AG09319 (cell line): ENCODE measurements at regions not wholly inside any gene's neighbourhood (a gene's known extent, or its start where the extent isn't known, plus 50 kb on each side); places are given as distances from the start of the nearest gene placed in this dataset.

Experiments used
- DNase-seq: peaks from one replicate; pipeline ENCODE4 v3.0.0-alpha.2; 2010; ENCODE audit warnings: low read depth; ENCODE audit errors: extremely low read depth
- TF ChIP-seq, protein P1 (sequence below): IDR thresholded peaks from 2 replicates; pipeline ENCODE4 v1.5.1; 2011; ENCODE audit warnings: low read depth, mild to moderate bottlenecking, inconsistent platforms, low read length, moderate library complexity

DNA sequence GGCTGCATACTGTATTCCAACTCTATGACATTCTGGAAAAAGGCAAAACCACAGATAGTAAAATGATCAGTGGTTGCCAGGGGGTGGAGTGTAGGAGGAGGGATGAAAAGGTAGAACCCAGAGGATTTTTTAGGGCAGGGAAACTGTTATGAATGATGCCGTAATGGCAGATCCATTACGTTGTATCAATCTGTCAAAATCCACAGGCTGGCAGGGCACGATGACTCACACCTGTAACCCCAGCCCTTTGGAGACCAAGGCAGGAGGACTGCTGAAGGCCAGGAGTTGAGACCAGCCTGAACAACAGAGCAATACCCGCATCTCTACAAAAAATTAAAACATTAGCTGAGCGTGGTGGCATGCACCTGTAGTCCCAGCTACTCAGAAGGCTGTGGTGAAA, 91.8 kb downstream of the RMI2 start:
- TF ChIP-seq, protein P1, sequence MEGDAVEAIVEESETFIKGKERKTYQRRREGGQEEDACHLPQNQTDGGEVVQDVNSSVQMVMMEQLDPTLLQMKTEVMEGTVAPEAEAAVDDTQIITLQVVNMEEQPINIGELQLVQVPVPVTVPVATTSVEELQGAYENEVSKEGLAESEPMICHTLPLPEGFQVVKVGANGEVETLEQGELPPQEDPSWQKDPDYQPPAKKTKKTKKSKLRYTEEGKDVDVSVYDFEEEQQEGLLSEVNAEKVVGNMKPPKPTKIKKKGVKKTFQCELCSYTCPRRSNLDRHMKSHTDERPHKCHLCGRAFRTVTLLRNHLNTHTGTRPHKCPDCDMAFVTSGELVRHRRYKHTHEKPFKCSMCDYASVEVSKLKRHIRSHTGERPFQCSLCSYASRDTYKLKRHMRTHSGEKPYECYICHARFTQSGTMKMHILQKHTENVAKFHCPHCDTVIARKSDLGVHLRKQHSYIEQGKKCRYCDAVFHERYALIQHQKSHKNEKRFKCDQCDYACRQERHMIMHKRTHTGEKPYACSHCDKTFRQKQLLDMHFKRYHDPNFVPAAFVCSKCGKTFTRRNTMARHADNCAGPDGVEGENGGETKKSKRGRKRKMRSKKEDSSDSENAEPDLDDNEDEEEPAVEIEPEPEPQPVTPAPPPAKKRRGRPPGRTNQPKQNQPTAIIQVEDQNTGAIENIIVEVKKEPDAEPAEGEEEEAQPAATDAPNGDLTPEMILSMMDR = no peak
- no peak for DNase-seq

DNA sequence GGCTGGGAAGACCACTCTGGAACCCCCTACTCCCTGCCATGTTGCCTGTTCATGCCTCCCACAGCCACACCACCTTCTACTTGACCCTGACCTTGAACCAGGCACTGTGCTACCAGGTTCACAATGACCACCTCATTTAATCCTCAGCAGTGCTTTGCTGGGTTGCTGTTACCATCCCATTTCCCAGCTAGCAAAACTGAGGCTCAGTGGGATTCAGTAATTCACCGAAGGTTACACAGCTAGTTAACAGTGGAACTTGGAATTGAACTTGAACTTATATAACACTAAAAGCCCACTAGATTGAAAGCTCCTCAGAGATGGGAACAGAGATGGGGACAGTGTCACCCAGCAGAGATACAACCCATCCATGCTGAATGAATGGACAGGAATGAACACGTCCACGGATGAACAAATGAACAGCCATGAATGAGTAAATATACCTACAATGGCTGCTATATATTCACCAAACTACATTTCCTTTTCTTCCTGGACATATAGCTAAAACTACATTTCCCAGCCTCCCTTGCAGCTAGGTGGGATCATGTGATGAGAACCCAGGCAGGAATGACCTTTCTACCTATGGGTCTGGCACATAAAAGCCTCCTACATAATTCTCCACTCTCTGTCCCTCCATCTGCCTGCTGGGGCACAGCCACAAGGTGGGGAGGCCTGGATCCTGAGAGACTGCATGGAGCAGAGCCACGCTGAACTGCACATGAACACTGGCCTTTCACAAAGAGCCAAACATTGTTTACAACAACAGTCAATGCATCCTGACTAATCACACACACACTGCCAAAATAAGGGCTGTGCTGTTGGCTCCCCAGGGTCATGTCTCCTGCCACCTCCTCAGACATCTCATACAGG, 94.8 kb downstream of the RMI2 start:
- TF ChIP-seq, protein P1 = no peak
- DNase-seq = no peak

DNA sequence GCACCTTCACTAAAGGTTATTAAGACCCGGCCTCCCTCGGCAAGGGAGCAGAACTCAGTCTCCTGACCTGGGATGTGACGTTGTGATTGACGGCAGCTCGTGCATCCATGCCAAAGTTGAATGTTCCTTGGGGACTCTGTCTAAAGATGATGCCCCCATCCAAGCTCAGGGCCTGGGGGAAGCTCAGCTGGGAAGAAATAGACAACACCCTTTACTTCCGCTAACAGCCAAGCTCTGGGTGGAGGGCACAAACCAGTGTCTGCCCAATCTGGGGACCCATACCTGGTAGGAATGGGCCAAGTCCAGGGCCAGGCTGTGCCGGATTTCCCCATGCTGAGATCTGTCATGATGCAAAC, 95.4 kb downstream of the RMI2 start:
- no peak for DNase-seq
- TF ChIP-seq, protein P1 = no peak

DNA sequence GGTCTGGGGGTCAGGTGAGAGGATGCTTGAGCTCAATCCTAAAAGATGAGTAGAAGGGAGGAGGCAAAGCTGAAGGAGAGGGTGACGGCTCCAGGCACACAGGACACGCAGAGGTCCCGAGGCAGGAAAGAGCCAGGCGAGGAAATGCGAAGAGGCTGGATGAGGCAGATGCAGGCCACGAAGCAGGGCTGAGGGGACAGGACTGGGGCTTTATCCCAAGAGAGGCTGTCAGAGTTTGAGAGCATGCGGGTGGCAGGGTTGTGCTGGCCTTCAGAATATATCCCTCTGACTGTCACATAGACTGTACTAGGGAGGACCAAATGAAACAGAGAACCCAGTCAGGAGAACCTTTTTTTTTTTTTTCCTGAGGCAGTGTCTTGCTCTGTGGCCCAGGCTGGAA, 100.2 kb downstream of the RMI2 start:
- no peak for DNase-seq
- TF ChIP-seq, protein P1 = no peak

DNA sequence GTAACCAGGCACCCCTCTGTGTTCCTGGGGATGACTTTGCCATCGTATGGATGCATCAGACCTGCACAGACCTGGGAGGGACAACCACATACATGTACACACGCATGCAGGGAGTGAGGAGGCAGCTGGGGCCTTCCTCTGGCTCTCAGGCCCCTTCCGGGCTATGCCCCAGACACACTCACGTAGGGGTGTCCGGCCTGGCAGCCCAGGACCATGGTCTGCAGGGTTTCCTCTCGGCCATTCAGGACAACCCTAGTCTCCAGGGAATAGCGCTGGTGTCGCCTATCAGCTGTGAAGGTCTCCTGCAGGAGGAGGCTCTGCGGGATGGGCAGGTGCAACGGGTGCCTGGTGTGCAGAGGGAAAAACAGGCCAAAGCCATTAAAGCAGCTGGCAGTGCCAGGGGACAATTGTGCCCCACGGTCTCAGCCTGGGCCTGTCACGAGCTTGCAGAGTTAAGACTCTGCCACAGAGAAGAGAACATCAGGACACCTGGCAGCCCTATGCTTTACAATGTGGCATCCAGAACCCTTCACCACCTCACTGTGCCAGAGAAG, 101.4 kb downstream of the RMI2 start:
- no peak for DNase-seq
- TF ChIP-seq, protein P1 = no peak

DNA sequence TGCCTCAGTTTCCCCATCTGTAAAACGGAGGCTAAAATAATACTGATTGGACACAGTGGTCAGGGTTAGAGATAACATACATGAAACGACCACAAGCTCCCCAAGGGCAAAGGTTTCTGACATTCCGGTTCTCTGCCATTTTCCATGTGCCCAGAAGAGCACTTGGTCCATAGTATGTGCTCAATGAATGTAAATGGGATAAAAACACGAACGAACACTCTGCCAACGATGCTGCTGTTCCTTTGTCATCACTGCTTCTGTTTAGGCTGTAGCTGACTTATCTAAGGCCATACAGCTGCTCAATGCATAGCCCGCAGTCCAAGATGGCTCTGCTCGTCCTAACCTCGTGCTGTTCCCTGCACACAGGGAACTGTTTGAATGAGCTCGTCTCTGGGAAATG, 102.0 kb downstream of the RMI2 start:
- TF ChIP-seq, protein P1 = no peak
- no peak for DNase-seq

DNA sequence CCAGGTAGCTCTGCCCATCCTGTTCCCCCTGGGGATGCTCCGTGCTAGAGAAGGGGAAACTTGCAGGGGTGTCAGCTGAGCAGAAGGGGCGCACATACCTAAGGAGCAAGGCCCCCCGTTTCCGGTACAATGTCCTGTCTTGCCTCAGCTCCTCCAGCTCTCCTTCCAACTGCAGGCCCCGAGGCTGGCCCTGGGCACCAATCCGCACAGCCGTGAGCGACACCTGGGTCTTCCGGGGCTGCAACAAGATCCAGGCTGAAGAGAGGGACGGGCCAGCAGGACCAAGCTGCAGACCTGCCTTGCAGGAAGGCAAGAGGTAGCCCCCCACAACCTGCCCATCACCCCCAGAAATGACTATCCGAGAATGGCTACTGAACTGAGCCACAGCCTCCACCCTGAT, 102.6 kb downstream of the RMI2 start:
- DNase-seq = no peak
- TF ChIP-seq, protein P1 = no peak
